Thoracic aorta (tissue), 2 donors: ENCODE measurements at regions not wholly inside any gene's neighbourhood (a gene's known extent, or its start where the extent isn't known, plus 50 kb on each side); places are given as distances from the start of the nearest gene placed in this dataset.

Source experiments
- ATAC-seq: fragments of 150-250 bp; one replicate; pipeline ENCODE4 v1.8.0; 2017; ENCODE audit warnings: low read depth; ENCODE audit not compliant: insufficient number of reproducible peaks, low FRiP score
- DNase-seq: peaks from one replicate; pipeline ENCODE4 v3.0.0-alpha.2; 2020; ENCODE audit warnings: low spot score
- H3K27ac ChIP-seq, 2 donors: fragments of 200-600 bp; sonication (generic); 1 replicate in 1 of 2; 2 replicates in 1 of 2; pipeline ENCODE4 v1.5.1; 2016; ENCODE audit warnings: mild to moderate bottlenecking in 2 of 2, moderate library complexity in 2 of 2
- H3K27me3 ChIP-seq: fragments of 200-600 bp; sonication (generic); replicated peaks from 2 replicates; pipeline ENCODE4 v1.6.0; 2016; ENCODE audit warnings: mild to moderate bottlenecking; ENCODE audit not compliant: insufficient read depth
- H3K36me3 ChIP-seq: fragments of 200-600 bp; sonication (generic); one replicate; pipeline ENCODE4 v1.5.1; 2016
- H3K4me1 ChIP-seq, 2 donors: fragments of 200-600 bp; sonication (generic); 1 replicate in 1 of 2; 2 replicates in 1 of 2; pipeline versions ENCODE4 v1.5.1 to v1.6.0; 2016; ENCODE audit warnings: low read depth in 2 of 2, mild to moderate bottlenecking in 1 of 2; ENCODE audit not compliant: control insufficient read depth in 1 of 2
- H3K4me3 ChIP-seq: fragments of 200-600 bp; sonication (generic); 2 replicates; pipeline ENCODE4 v1.5.1; 2016; ENCODE audit warnings: mild to moderate bottlenecking
- H3K9me3 ChIP-seq: fragments of 200-600 bp; sonication (generic); 2 replicates; pipeline ENCODE4 v1.5.1; 2016
- CTCF ChIP-seq: fragments of 200-600 bp; sonication (generic); IDR thresholded peaks from one replicate; pipeline ENCODE4 v1.5.1; 2019; ENCODE audit warnings: antibody characterized with exemption

- no peaks in the 10 kb centered on the region for H3K27me3 ChIP-seq
- H3K36me3 ChIP-seq, result no peaks in the 10 kb centered on the region
- no peak overlapping the region for H3K27ac ChIP-seq
- peaks cover 7 to 25% of the 10 kb centered on the region in 2 donors for H3K4me1 ChIP-seq
- ATAC-seq (no peak), DNase-seq (no peak)
- no peak for TF ChIP-seq CTCF
- H3K4me3 ChIP-seq, result no peak overlapping the region
- H3K9me3 ChIP-seq, result no peaks in the 10 kb centered on the region
Measured at GRCh38 chr15:100725121-100726069, 123.0 kb downstream of the ASB7 start.

GRCh38 chr15:100726070-100726420, 123.7 kb downstream of the ASB7 start:
- H3K4me1 ChIP-seq, result peaks cover 7 to 19% of the 10 kb centered on the region in 2 donors
- DNase-seq (no peak), ATAC-seq (no peak)
- H3K9me3 ChIP-seq, result no peaks in the 10 kb centered on the region
- H3K27ac ChIP-seq, result no peak overlapping the region
- no peak for TF ChIP-seq CTCF
- H3K27me3 ChIP-seq, result no peaks in the 10 kb centered on the region
- no peaks in the 10 kb centered on the region for H3K36me3 ChIP-seq
- H3K4me3 ChIP-seq, result no peak overlapping the region

GRCh38 chr15:100726421-100727190, 124.2 kb downstream of the ASB7 start:
- Histone ChIP-seq H3K27me3 (no peaks in the 10 kb centered on the region), H3K36me3 (no peaks in the 10 kb centered on the region), H3K9me3 (no peaks in the 10 kb centered on the region), H3K4me3 (no peak overlapping the region), H3K27ac (no peak overlapping the region), H3K4me1 (peaks cover 4 to 14% of the 10 kb centered on the region in 2 donors)
- DNase-seq (no peak), ATAC-seq (no peak)
- TF ChIP-seq CTCF, result no peak

GRCh38 chr15:100727291-100727851, 125.0 kb downstream of the ASB7 start:
- peaks cover under 1 to 9% of the 10 kb centered on the region in 2 donors for H3K4me1 ChIP-seq
- H3K4me3 ChIP-seq, result no peak overlapping the region
- no peak overlapping the region for H3K27ac ChIP-seq
- ATAC-seq (no peak), DNase-seq (no peak)
- TF ChIP-seq CTCF, result no peak
- no peaks in the 10 kb centered on the region for H3K36me3 ChIP-seq
- no peaks in the 10 kb centered on the region for H3K9me3 ChIP-seq
- H3K27me3 ChIP-seq, result no peaks in the 10 kb centered on the region
